ENCODE measurements at regions not wholly inside any gene's neighbourhood (a gene's known extent, or its start where the extent isn't known, plus 50 kb on each side); places are given as distances from the start of the nearest gene placed in this dataset.

DNA sequence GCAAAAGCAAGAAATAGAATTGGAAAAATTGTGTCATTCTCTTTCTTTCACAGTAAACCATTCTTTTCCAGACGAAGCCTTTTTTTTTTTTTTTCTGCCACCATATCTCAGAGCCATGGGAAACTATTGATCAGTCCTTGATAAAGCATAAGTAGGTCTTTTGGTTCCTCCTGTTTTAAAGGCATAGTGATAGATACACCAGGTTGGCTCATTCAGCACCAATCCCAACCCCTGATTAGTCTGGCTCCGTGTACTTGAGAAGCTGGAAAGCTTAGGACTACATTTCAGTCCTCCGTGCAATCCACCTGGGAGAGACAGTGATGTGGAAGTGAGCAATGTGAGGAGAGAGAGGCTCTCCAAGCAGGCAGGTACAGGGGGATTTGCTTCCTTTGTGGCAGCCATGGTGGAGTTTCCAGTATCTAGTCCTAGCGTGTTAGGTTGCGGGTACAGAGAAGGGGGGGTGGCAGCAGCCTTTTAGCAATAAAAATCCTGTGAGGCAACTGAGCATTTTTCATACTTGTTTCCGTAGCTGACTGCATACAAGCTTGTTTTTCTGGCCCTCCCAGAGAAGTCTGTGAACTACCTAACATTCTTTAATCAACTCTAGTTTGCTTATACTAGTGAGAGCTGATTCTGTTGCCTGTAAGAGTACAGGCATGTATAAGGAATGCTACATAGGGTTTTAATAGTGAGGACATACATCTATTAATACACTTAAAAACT is 127.4 kb upstream of the CTTNBP2 start:
- Histone ChIP-seq H3K27ac (no peak overlapping the region), H3K4me3 (no peak overlapping the region)
- TF ChIP-seq, protein P1, sequence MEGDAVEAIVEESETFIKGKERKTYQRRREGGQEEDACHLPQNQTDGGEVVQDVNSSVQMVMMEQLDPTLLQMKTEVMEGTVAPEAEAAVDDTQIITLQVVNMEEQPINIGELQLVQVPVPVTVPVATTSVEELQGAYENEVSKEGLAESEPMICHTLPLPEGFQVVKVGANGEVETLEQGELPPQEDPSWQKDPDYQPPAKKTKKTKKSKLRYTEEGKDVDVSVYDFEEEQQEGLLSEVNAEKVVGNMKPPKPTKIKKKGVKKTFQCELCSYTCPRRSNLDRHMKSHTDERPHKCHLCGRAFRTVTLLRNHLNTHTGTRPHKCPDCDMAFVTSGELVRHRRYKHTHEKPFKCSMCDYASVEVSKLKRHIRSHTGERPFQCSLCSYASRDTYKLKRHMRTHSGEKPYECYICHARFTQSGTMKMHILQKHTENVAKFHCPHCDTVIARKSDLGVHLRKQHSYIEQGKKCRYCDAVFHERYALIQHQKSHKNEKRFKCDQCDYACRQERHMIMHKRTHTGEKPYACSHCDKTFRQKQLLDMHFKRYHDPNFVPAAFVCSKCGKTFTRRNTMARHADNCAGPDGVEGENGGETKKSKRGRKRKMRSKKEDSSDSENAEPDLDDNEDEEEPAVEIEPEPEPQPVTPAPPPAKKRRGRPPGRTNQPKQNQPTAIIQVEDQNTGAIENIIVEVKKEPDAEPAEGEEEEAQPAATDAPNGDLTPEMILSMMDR (IDR thresholded peaks at IDR 0.05), result no peak
- DNase-seq (ENCODE audit: low spot score), result no peak

DNA sequence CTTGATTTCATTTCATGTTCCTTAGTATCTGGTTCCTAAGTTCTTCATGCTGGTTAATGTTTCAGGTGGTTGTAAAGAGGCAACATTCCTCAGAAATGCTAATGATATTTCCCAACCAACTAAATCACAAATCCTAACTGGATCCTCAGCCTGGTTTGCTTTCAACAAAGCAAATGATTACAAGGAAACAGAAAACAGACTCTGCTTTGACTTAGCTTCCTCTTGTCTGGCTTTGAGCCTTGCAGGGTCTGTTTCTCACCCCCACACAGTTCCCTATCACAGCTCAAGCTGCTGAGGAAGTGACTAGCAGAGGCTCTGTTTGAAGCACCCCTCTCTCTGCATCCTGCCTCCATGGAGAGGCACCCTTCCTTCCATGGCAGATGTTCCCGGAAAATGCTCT is 130.2 kb upstream of the CTTNBP2 start:
- Histone ChIP-seq H3K27ac (no peak overlapping the region), H3K4me3 (no peak overlapping the region)
- TF ChIP-seq, protein P1 (IDR thresholded peaks at IDR 0.05), result no peak
- DNase-seq (ENCODE audit: low spot score), result no peak

DNA sequence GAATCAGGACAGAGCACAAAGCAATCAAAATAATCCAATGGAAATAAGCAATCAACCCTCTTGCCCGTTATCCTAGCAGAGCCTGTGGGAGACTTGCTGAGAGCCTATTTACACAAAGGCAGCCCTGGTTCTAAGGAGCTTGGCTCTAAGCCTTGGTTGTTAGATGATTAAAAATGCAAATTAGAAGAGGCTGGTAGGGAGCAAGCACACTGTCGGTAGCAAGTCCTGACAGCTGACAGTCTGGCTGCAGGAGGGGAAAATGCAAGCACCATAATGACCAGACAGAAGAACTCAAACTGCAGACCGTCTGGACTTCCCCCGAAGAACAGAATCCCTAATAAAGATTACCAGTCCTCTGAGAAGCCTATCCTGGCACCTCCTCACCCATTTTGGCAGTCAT is 131.8 kb upstream of the CTTNBP2 start:
- Histone ChIP-seq H3K27ac (no peak overlapping the region), H3K4me3 (no peak overlapping the region)
- TF ChIP-seq, protein P1 (IDR thresholded peaks at IDR 0.05), result no peak
- DNase-seq (ENCODE audit: low spot score), result no peak

DNA sequence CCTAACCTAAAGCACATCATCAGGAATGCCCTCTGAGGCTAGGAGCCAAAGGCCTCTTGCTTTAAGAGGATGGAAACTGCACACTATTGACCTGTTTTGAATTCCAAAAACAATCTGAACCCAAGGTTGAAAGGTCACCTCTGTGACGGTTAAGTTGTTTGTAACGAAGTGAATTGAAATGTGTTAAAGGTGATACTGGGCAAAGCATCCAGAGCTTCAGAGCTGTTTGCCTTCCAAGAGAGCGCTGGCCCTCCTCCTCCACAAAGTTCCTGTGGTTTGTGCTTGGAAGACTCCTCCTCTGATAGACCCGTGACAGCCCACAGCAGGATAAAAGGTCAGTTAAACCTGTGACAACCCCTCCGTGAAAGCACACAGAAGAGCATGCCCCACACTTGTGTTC is 133.7 kb upstream of the CTTNBP2 start:
- Histone ChIP-seq H3K27ac (no peak overlapping the region), H3K4me3 (no peak overlapping the region)
- DNase-seq (ENCODE audit: low spot score), result no peak
- TF ChIP-seq, protein P1 (IDR thresholded peaks at IDR 0.05), result no peak

DNA sequence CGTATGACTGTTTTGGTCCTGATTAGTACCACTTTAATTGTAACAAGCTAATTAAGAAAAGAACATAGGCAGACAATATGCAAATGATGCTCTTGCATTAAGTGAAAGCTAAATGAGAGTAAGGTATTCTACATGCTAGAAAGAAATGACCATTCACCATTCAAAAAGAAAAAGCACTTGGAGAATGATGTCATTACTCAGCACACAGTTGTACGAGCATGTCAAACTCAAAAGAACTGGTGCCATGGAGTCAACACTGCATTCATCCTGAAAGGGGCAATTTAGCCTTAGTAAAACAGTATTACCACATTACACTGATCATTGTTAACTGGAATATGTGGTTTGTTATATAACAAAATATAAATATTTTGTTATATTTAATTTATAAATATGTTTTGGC is 136.2 kb upstream of the CTTNBP2 start:
- DNase-seq (ENCODE audit: low spot score), result no peak
- TF ChIP-seq, protein P1 (IDR thresholded peaks at IDR 0.05), result no peak
- H3K27ac ChIP-seq, result no peak overlapping the region

DNA sequence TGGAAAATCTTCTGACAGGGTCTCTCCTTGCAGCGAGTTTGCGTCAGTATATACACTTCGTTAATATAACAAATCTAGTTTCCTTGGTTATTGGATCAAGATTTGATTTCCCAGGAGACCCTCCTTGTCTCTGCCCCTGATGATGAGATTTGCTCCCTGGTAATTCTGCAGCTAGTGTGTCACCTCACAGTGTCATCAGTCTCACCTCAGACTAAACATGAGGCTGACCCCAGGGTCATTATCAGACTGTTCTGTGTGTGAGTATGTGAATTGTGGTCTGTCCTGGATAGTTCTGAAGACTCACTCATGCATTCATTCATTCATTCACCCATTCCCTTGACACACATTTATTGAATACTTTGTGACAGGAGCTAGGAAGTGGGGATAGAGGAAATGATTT is 138.4 kb upstream of the CTTNBP2 start:
- Histone ChIP-seq H3K4me3 (no peak overlapping the region), H3K27ac (no peak overlapping the region)
- no peak for DNase-seq (ENCODE audit: low spot score)
- TF ChIP-seq, protein P1 (IDR thresholded peaks at IDR 0.05), result no peak

More for the DNA sequence above, 136.2 kb upstream of the CTTNBP2 start:
- H3K4me3 ChIP-seq, result no peak overlapping the region

DNA sequence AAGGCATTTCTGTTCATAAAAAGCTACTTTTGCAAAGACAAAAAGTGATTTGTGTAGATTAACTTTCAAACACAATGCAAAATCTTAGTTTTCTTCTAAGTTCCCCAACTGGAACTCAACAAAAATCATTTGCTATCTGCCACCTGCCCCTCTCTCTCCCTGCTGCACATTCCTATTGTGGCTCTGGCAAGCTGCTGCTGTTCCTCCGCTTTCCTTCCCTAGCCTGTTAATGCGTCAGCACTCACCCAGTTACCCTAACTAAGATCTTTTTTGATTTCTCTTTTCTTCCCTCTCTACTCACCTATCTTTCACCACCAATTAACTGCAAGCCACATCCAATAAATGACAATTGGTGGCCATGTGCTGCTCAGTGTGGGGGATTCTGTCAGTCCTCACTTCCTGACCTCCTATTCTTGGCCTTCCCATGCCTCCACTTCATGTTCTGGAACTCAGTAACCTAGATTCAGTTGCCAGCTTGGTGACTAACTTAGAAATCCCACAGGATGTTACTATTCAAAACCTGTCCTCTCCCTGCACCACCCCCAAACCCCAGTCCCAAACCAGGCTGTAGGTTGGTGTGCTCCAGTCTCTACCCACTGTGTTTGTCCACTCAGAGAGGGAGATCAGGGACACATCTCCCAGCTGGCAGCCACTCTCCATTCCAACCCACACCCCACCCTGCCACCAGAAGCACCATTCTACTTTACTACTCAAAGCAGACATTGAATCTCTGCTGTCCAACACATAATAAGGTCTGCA is 140.2 kb upstream of the CTTNBP2 start:
- Histone ChIP-seq H3K27ac (no peak overlapping the region), H3K4me3 (no peak overlapping the region)
- DNase-seq (ENCODE audit: low spot score), result no peak
- TF ChIP-seq, protein P1 (IDR thresholded peaks at IDR 0.05), result no peak

Measured in coronary artery (tissue), 2 donors.